ENCODE measurements at regions not wholly inside any gene's neighbourhood (a gene's known extent, or its start where the extent isn't known, plus 50 kb on each side); places are given as distances from the start of the nearest gene placed in this dataset.

DNA sequence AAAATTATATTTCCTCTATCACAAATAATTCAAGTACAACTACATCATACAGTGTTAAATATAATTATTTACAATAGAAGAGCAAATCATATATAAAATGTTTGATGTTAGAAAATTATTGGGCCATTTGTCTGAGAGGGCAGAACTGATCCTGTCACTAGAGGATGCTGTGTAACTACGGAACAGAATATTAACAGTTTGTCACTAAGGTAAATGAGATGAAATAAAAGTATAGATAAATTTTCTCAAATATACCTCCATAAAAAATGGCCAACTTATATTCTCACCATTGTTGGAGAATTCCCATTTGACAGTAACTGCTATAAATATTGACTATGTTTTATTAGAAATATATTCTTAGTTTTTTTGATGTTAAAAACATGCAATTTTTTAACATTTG lies 1067.4 kb upstream of the DDX18 start:
- Histone ChIP-seq H3K4me1 (ENCODE audit: low read length) (no peaks in the 10 kb centered on the region), H4K20me1 (ENCODE audit: insufficient read depth, low read length) (no peaks in the 10 kb centered on the region), H3K27me3 (ENCODE audit: low read depth, low read length) (no peaks in the 10 kb centered on the region), H3K9ac (ENCODE audit: low read length) (no peak overlapping the region), H3K9me3 (ENCODE audit: insufficient read depth, low read length) (no peaks in the 10 kb centered on the region), H2AFZ (ENCODE audit: low read depth, low read length) (no peak overlapping the region), H3K4me3 (ENCODE audit: low read length) (no peak overlapping the region), H3K4me2 (ENCODE audit: low read length) (no peak overlapping the region), H3K27ac (ENCODE audit: low read length) (no peak overlapping the region), H3K79me2 (ENCODE audit: low read length) (no peaks in the 10 kb centered on the region), H3K36me3 (replicated peaks; ENCODE audit: low read depth, low read length) (no peaks in the 10 kb centered on the region)
- TF ChIP-seq CTCF (IDR thresholded peaks at IDR 0.05; ENCODE audit: low read depth, low read length) (peak; percentile 49), EZH2phosphoT487 (IDR thresholded peaks at IDR 0.05; ENCODE audit: low read depth) (no peak)

- Histone ChIP-seq H3K4me1 (ENCODE audit: low read length) (no peaks in the 10 kb centered on the region), H3K27ac (ENCODE audit: low read length) (no peak overlapping the region), H3K4me2 (ENCODE audit: low read length) (no peak overlapping the region), H2AFZ (ENCODE audit: low read depth, low read length) (no peak overlapping the region), H3K27me3 (ENCODE audit: low read depth, low read length) (no peaks in the 10 kb centered on the region), H3K4me3 (ENCODE audit: low read length) (no peak overlapping the region), H3K36me3 (replicated peaks; ENCODE audit: low read depth, low read length) (no peaks in the 10 kb centered on the region), H3K79me2 (ENCODE audit: low read length) (no peaks in the 10 kb centered on the region), H3K9me3 (ENCODE audit: insufficient read depth, low read length) (no peaks in the 10 kb centered on the region), H4K20me1 (ENCODE audit: insufficient read depth, low read length) (no peaks in the 10 kb centered on the region), H3K9ac (ENCODE audit: low read length) (no peak overlapping the region)
- TF ChIP-seq EZH2phosphoT487 (IDR thresholded peaks at IDR 0.05; ENCODE audit: low read depth) (no peak), CTCF (IDR thresholded peaks at IDR 0.05; ENCODE audit: low read depth, low read length) (no peak)
Observed at GRCh38 chr2:116749994-116750393, 1064.5 kb upstream of the DDX18 start.

- H3K4me1 ChIP-seq (ENCODE audit: low read length) = no peaks in the 10 kb centered on the region
- H3K4me3 ChIP-seq (ENCODE audit: low read length) = no peak overlapping the region
- no peak overlapping the region for H3K27ac ChIP-seq (ENCODE audit: low read length)
- H4K20me1 ChIP-seq (ENCODE audit: insufficient read depth, low read length) = no peaks in the 10 kb centered on the region
- no peaks in the 10 kb centered on the region for H3K36me3 ChIP-seq (replicated peaks; ENCODE audit: low read depth, low read length)
- no peaks in the 10 kb centered on the region for H3K9me3 ChIP-seq (ENCODE audit: insufficient read depth, low read length)
- H3K4me2 ChIP-seq (ENCODE audit: low read length) = no peak overlapping the region
- no peaks in the 10 kb centered on the region for H3K79me2 ChIP-seq (ENCODE audit: low read length)
- no peaks in the 10 kb centered on the region for H3K27me3 ChIP-seq (ENCODE audit: low read depth, low read length)
- TF ChIP-seq EZH2phosphoT487 (IDR thresholded peaks at IDR 0.05; ENCODE audit: low read depth) (no peak), CTCF (IDR thresholded peaks at IDR 0.05; ENCODE audit: low read depth, low read length) (no peak)
- H3K9ac ChIP-seq (ENCODE audit: low read length) = no peak overlapping the region
- H2AFZ ChIP-seq (ENCODE audit: low read depth, low read length) = no peak overlapping the region
Observed at GRCh38 chr2:116754381-116755101, 1060.0 kb upstream of the DDX18 start.

DNA sequence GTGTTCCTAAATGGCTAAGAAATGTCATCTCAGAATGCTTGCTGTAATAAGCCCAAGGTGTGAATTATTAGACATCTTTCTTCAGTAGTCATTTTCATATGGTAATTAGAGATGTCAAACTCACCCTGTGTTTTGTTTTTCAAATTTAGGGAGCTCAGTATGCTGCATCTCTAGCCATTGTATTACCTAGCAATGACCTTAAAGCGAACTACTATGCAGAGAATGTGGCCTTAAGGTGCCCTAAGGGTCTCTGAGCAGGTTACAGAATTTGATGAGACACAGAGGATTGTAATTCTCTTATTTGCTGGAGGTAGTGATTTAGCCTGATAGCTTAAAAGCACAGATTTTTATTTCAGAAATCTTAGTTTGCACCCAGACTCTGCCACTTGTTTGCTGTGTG lies 1052.6 kb upstream of the DDX18 start:
- Histone ChIP-seq H3K27ac (ENCODE audit: low read length) (no peak overlapping the region), H2AFZ (ENCODE audit: low read depth, low read length) (no peak overlapping the region), H3K9ac (ENCODE audit: low read length) (no peak overlapping the region), H3K9me3 (ENCODE audit: insufficient read depth, low read length) (no peaks in the 10 kb centered on the region), H3K4me1 (ENCODE audit: low read length) (no peaks in the 10 kb centered on the region), H3K79me2 (ENCODE audit: low read length) (no peaks in the 10 kb centered on the region), H3K4me3 (ENCODE audit: low read length) (no peak overlapping the region), H3K27me3 (ENCODE audit: low read depth, low read length) (no peaks in the 10 kb centered on the region), H3K4me2 (ENCODE audit: low read length) (no peak overlapping the region), H3K36me3 (replicated peaks; ENCODE audit: low read depth, low read length) (no peaks in the 10 kb centered on the region), H4K20me1 (ENCODE audit: insufficient read depth, low read length) (no peaks in the 10 kb centered on the region)
- TF ChIP-seq CTCF (IDR thresholded peaks at IDR 0.05; ENCODE audit: low read depth, low read length) (no peak), EZH2phosphoT487 (IDR thresholded peaks at IDR 0.05; ENCODE audit: low read depth) (no peak)

Data from OCI-LY3 (cell line).